ENCODE measurements at regions not wholly inside any gene's neighbourhood (a gene's known extent, or its start where the extent isn't known, plus 50 kb on each side); places are given as distances from the start of the nearest gene placed in this dataset.
"Not testable (repeated sequence)": the region's sequence is repeated elsewhere in the genome, so short reads cannot be mapped to it uniquely, and the experiment has no call there.

GRCh38 chr3:178181088-178181487 is 355.1 kb upstream of the KCNMB2 start:
- no peak for DNase-seq (ENCODE audit: low read depth in 2 of 2)

DNA sequence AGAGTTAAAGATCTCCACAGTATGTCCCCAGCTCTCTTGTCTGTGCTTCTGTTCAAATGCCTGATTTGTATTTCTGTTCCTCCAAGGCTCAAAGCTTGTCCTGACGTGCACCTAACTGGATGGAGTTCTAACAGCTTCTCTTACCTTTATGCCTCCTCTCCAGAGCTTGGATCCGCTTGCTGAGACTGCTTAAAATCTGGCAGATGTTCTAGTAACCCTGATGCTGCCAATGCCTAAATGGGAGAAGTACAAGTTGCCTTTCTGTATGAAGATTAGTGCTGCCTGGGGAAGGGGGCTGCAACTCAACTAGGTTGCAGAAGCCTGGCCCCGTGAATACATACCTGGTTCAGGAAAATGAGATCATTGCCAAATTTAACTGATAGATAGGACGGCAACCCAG is 354.5 kb upstream of the KCNMB2 start:
- DNase-seq (ENCODE audit: low read depth in 2 of 2) = no peak

GRCh38 chr3:178182337-178182779 is 353.9 kb upstream of the KCNMB2 start:
- DNase-seq (ENCODE audit: low read depth in 2 of 2) = no peak

- no peak for DNase-seq (ENCODE audit: low read depth in 2 of 2)
Measured at GRCh38 chr3:178184833-178185232, 351.4 kb upstream of the KCNMB2 start.

- no peak for DNase-seq (ENCODE audit: low read depth in 2 of 2)
Measured at GRCh38 chr3:178186666-178187065, 349.6 kb upstream of the KCNMB2 start.

- no peak for DNase-seq (ENCODE audit: low read depth in 2 of 2)
Measured at GRCh38 chr3:178189854-178190253, 346.4 kb upstream of the KCNMB2 start.

DNA sequence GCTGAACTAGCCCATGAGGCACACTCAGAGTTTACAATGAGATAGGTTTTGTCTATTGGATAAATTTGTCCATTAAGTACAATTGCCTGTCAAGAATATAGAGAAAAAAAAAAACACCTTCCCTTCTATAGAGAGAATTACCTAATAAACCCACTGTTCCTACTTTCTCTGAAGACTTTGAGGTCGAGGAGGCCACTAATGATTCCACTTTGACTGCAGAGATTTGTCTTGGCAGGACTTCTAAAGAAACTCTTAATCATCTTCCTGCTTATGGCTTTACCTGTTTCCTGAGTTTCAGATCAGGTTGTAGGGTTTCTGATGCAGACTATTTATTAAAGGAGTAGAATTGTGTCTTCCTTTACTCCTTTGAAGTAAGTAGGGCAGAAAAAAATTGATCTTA is 342.4 kb upstream of the KCNMB2 start:
- DNase-seq (ENCODE audit: low read depth in 2 of 2) = peak in 1 of 2 donors; percentile 72

GRCh38 chr3:178194539-178194938 is 341.7 kb upstream of the KCNMB2 start:
- DNase-seq (ENCODE audit: low read depth in 2 of 2) = no peak

DNA sequence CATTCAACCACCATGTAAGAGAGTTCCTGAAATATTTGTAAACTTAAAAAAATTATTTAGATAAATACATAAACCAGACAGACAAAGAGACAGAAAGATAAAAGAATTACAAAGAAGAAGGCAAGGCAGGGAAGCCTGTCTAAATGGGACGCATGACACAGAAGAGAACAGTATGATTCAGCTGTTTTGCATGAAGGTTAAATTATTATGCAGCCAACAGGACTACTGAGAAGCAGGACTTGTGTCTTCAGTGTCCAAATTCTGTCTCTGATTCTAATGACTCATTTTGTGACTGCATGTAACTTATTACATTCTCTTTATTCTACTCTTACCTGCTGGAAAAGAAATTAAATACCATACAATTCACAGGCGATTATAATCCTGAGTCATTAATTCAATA is 340.4 kb upstream of the KCNMB2 start:
- peak in 1 of 2 donors; percentile 39 for DNase-seq (ENCODE audit: low read depth in 2 of 2)

- DNase-seq (ENCODE audit: low read depth in 2 of 2) = peak in 1 of 2 donors; percentile 53
Measured at GRCh38 chr3:178198329-178198728, 337.9 kb upstream of the KCNMB2 start.

- no peak for DNase-seq (ENCODE audit: low read depth in 2 of 2)
Measured at GRCh38 chr3:178200316-178200715, 335.9 kb upstream of the KCNMB2 start.

DNA sequence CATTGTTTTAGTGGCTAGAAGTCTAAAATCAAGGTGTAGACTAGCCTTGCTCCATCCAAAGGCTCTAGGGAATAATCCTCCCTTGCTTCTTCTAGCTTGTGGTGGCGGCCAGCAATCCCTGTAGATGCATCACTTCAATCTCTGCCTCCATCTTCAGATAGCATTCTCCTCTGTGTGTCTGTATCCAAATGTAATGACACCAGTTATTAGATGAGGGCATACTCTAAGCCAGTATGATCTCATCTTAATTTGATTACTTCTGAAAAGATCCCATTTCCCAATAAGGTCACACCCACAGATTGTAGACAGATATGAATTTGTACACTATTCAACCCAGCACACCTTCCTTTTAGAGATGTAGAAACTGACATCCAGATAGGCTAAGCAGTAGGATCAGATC is 334.5 kb upstream of the KCNMB2 start:
- no peak for DNase-seq (ENCODE audit: low read depth in 2 of 2)

DNA sequence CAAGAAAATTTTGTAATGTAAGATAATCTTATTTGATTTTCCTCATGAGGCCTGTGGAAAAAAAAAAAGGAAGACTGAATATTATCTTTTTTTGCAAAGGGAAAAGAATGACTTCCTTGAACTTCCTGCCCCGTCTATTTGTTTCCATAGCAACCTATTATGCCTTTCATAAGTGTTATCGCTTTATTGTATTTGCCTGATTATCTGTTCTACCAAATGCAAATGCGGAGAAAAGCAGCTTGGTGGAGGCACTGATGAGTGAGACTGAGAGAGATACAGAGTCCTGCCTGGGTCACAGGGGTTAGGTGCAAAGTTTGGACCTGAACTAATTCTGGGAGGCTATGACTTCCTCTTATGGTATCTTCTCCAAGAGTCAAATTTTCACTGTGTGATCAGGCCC is 334.0 kb upstream of the KCNMB2 start:
- DNase-seq (ENCODE audit: low read depth in 2 of 2) = peak; percentile 78 to 86

DNA sequence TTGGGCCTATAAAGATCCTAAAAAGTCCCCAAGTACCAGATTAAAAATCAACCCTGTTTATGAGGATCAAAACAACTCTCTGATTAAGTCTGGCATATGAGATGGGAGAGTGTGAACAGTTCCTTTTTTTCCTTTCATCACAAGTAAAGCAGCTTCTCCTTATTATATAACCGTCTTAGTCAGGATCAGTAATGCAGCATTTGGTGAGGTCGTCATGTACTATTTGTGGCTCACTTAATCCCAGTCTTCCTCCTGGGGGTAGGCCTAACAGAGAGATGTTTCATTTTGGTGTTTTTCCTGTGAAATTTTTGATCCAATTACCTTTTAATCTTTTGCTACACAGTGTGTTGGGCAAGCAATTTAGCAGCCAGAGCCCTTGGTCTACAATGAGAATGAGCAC is 333.1 kb upstream of the KCNMB2 start:
- no peak for DNase-seq (ENCODE audit: low read depth in 2 of 2)

- no peak for DNase-seq (ENCODE audit: low read depth in 2 of 2)
Measured at GRCh38 chr3:178203650-178204049, 332.6 kb upstream of the KCNMB2 start.

DNA sequence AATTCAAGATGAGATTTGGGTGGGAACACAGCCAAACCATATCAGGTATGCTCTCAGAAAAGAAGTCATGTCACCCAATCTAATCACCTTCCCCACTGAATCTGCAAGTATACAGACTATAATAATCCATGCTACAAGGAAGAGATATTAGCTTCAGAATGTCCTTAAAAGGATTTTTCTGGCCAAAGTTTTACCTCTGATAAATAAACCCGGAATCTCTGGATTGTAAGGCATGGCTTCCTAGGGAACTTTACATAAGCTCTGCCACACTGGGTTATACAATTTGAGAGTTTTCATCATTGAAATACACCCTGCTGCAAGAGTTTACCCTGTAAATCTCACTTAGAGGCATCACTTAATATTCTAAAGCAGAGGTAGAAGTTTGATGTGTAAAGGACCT is 330.5 kb upstream of the KCNMB2 start:
- no peak for DNase-seq (ENCODE audit: low read depth in 2 of 2)

GRCh38 chr3:178206521-178206920 is 329.7 kb upstream of the KCNMB2 start:
- no peak for DNase-seq (ENCODE audit: low read depth in 2 of 2)

GRCh38 chr3:178207161-178207560 is 329.1 kb upstream of the KCNMB2 start:
- not testable (repeated sequence) for DNase-seq (ENCODE audit: low read depth in 2 of 2)

DNA sequence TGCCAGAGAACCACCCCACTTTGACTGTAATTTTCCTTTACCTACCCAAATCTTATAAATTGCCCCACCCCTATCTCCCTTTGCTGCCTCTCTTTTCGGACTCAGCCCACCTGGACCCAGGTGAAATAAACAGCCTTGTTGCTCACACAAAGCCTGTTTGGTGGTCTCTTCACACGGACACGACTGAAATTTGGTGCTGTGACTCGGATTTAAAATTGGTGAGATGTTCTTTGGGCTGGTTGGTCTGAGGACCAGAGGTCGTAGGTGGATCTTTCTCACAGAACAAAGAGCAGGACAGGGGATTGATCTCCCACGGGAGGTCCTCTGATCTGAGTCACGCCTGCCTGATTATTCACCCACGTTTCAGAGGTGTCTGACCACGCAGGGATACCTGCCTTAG is 328.6 kb upstream of the KCNMB2 start:
- not testable (repeated sequence) for DNase-seq (ENCODE audit: low read depth in 2 of 2)

DNA sequence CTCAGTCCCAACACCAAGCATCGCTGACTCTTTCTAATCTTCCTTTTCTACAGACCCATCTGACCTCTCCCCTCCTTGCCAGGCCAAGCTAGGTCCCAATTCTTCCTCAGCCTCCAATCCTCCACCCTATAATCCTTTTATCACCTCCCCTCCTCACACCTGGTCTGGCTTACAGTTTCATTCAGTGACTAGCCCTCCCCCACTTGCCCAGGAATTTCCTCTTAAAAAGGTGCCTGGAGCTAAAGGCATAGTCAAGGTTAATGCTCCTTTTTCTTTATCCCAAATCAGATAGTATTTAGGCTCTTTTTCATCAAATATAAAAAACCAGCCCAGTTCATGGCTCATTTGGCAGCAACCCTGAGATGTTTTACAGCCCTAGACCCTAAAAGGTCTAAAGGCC is 327.1 kb upstream of the KCNMB2 start:
- DNase-seq (ENCODE audit: low read depth in 2 of 2) = not testable (repeated sequence)

- not testable (repeated sequence) for DNase-seq (ENCODE audit: low read depth in 2 of 2)
Measured at GRCh38 chr3:178209618-178210017, 326.6 kb upstream of the KCNMB2 start.

DNA sequence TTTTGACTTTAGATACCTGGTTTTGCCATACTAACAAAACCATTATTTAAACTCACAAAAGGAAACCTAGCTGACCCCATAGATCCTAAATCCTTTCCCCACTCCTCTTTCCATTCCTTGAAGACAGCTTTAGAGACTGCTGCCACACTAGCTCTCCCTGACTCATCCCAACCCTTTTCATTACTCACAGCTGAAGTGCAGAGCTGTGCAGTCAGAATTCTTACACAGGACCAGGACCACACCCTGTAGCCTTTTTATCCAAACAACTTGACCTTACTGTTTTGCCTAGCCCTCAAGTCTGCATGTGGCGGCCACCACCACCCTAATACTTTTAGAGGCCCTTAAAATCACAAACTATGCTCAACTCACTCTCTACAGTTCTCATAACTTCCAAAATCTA is 325.1 kb upstream of the KCNMB2 start:
- peak in 1 of 2 donors; percentile 33 for DNase-seq (ENCODE audit: low read depth in 2 of 2)

DNA sequence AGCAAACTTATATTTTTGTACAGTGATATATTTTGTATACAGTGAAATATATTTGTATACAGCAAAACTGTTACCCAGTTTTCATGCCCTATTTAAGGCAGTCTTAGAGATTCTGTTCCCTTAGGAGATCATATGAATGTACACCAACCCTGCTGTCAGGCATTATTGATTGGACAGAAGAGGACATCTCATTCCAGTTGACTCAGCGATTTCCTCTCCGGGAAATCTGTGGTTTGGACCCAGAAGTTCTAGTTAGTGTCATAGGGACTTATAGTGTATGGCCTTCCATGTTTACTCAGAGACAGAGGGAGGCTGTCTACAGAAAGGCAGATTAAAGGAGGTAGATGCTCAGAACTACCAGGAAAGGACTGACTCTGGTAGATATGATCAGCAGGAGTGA is 318.8 kb upstream of the KCNMB2 start:
- DNase-seq (ENCODE audit: low read depth in 2 of 2) = peak in 1 of 2 donors; percentile 76

- DNase-seq (ENCODE audit: low read depth in 2 of 2) = no peak
Measured at GRCh38 chr3:178218231-178218630, 318.0 kb upstream of the KCNMB2 start.

All from lung microvascular endothelial cell (primary cell).